Progenitor cell of endocrine pancreas (in vitro differentiated cells): ENCODE measurements at regions not wholly inside any gene's neighbourhood (a gene's known extent, or its start where the extent isn't known, plus 50 kb on each side); places are given as distances from the start of the nearest gene placed in this dataset.

Experiments used
- DNase-seq: peaks from one replicate; pipeline ENCODE4 v3.0.0; 2021; ENCODE audit warnings: low spot score; ENCODE audit not compliant: unreplicated experiment
- H3K27ac Mint-ChIP-seq: 2 replicates; pipeline ENCODE4 v1.8.0; 2021; ENCODE audit warnings: mild to moderate bottlenecking, moderate library complexity, mixed read lengths
- H3K27me3 Mint-ChIP-seq: 2 replicates; pipeline ENCODE4 v1.8.0; 2021; ENCODE audit warnings: mixed read lengths
- H3K36me3 Mint-ChIP-seq: 2 replicates; pipeline ENCODE4 v1.8.0; 2022; ENCODE audit warnings: mixed read lengths; ENCODE audit not compliant: insufficient read depth
- H3K4me1 Mint-ChIP-seq: 2 replicates; pipeline ENCODE4 v1.8.0; 2021; ENCODE audit warnings: low read depth, mixed read lengths
- H3K4me3 Mint-ChIP-seq: 2 replicates; pipeline ENCODE4 v1.8.0; 2021; ENCODE audit warnings: low read depth, mild to moderate bottlenecking, moderate library complexity, mixed read lengths
- H3K9me3 Mint-ChIP-seq: 2 replicates; pipeline ENCODE4 v1.8.0; 2021; ENCODE audit warnings: low read depth, mixed read lengths
- CTCF ChIP-seq: fragments of 200-600 bp; sonication (generic); IDR thresholded peaks from one replicate; pipeline ENCODE4 v1.5.0; 2021; ENCODE audit warnings: antibody characterized with exemption, mild to moderate bottlenecking; ENCODE audit not compliant: unreplicated experiment

GRCh38 chr9:126233913-126234525 is 92.6 kb upstream of the MVB12B start:
- Mint-ChIP-seq H3K36me3 (no peaks in the 10 kb centered on the region), H3K9me3 (no peaks in the 10 kb centered on the region), H3K27me3 (peaks cover 15% of the 10 kb centered on the region), H3K4me3 (no peak overlapping the region), H3K27ac (no peak overlapping the region), H3K4me1 (no peaks in the 10 kb centered on the region)
- DNase-seq: no peak
- no peak for TF ChIP-seq CTCF

DNA sequence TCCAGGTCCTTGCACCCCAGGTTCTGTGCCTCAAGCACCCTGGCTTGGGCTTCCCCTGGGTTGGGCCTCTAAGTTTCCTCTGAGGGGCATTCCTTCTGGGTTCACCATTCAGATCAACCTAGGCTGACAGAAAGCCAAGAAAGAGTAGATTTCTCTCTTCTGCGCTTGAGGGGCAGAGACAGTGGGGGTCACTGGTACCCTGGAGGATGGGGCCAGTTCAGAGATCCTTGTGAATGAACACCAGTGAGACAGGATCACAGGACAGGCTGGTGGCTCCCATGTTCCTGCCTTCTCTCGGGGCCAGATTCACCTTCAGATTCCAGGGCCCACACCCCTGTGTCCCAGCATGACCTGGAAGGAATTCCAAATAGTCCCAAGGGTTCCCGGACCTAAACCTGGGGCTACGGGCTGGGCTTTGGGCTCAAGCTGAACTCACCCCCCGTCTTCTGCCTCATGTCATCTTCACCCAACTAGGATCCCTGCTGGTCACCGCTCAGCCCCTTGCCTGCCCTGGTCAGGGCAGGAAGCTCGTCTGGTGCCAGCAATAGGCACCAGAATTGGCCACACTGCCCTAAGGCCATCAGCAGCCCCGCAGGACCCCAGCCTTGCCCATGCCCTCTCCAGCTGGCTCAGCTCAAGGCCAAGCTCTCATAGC is 91.8 kb upstream of the MVB12B start:
- Mint-ChIP-seq H3K36me3 (no peaks in the 10 kb centered on the region), H3K4me1 (no peaks in the 10 kb centered on the region), H3K27me3 (peaks cover 10% of the 10 kb centered on the region), H3K9me3 (no peaks in the 10 kb centered on the region), H3K27ac (no peak overlapping the region), H3K4me3 (no peak overlapping the region)
- no peak for TF ChIP-seq CTCF
- no peak for DNase-seq

DNA sequence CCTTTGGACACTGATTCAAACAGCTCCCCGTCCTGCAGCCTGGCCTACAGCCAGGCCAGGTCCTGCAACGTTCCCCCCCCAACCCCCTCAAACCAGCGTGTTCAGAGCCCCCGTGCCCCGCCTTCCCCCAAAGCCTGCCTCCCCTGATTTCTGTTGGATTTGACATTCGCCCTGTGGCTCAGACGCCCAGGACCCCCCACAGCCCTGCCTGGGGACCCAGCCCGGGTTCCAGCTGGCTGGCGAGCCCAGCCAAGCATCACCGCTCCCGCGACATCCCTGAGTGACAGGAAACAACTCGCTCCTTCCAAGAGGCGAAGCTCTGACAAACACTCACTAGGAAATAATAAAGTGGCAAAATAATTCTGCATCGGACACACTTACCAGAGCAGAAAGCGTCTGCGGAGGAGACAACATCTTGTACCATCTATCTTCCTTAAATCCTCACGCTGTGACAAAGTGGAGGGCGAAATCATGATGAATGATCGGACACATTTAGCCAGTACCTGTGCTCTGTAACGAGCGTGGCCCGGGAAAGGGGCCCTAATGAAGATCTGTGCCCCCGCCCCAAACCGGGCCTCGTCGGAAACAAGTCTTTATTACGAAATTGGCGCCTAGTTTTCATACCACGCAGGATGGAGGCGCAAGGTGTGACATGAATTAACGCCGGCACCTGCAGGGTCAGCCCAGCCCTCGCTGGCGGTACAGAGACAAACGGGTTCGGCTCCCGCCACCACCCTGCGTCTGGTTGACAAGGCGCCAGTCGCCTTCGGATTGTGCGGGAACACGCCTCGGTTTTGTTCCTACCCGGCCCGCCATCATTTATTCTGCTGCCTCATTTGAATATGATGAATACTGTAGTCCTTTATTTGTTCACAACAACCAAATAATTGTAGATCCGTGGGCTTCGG is 91.0 kb upstream of the MVB12B start:
- Mint-ChIP-seq H3K9me3 (no peaks in the 10 kb centered on the region), H3K27me3 (peaks cover 8% of the 10 kb centered on the region), H3K27ac (no peak overlapping the region), H3K4me1 (no peaks in the 10 kb centered on the region), H3K36me3 (no peaks in the 10 kb centered on the region), H3K4me3 (no peak overlapping the region)
- DNase-seq: no peak
- TF ChIP-seq CTCF: no peak

GRCh38 chr9:126236273-126236672 is 90.4 kb upstream of the MVB12B start:
- H3K9me3 Mint-ChIP-seq: no peaks in the 10 kb centered on the region
- no peak for TF ChIP-seq CTCF
- peaks cover 3% of the 10 kb centered on the region for H3K27me3 Mint-ChIP-seq
- DNase-seq: no peak
- no peak overlapping the region for H3K4me3 Mint-ChIP-seq
- no peak overlapping the region for H3K27ac Mint-ChIP-seq
- H3K36me3 Mint-ChIP-seq: no peaks in the 10 kb centered on the region
- no peaks in the 10 kb centered on the region for H3K4me1 Mint-ChIP-seq

GRCh38 chr9:126238415-126238814 is 88.2 kb upstream of the MVB12B start:
- H3K36me3 Mint-ChIP-seq: no peaks in the 10 kb centered on the region
- DNase-seq: no peak
- no peaks in the 10 kb centered on the region for H3K4me1 Mint-ChIP-seq
- H3K4me3 Mint-ChIP-seq: no peak overlapping the region
- H3K9me3 Mint-ChIP-seq: no peaks in the 10 kb centered on the region
- H3K27ac Mint-ChIP-seq: no peak overlapping the region
- no peaks in the 10 kb centered on the region for H3K27me3 Mint-ChIP-seq
- no peak for TF ChIP-seq CTCF
